ENCODE measurements at regions not wholly inside any gene's neighbourhood (a gene's known extent, or its start where the extent isn't known, plus 50 kb on each side); places are given as distances from the start of the nearest gene placed in this dataset.

GRCh38 chr2:19059076-19059475, 299.3 kb downstream of the OSR1 start:
- Histone ChIP-seq H3K4me2 (ENCODE audit: control insufficient read depth, extremely low read depth, insufficient read depth, low read depth, low read length) (peak overlapping the region; percentile 69), H3K4me1 (ENCODE audit: control insufficient read depth, extremely low read depth, insufficient read depth, low read length) (peaks cover 15% of the 10 kb centered on the region), H4K20me1 (ENCODE audit: control insufficient read depth, extremely low read depth, insufficient read depth, low read length) (no peaks in the 10 kb centered on the region), H3K79me2 (ENCODE audit: control insufficient read depth, insufficient read depth, low read length) (no peaks in the 10 kb centered on the region), H2AFZ (ENCODE audit: control insufficient read depth, low read length) (peak overlapping the region; percentile 75), H3K27ac (ENCODE audit: control insufficient read depth, insufficient read depth, low read length) (peak overlapping the region; percentile 33), H3K4me3 (ENCODE audit: control insufficient read depth in 2 of 3, extremely low read depth in 1 of 3, insufficient read depth in 2 of 3, low read depth in 1 of 3, low read length in 3 of 3) (no peak overlapping the region), H3K27me3 (ENCODE audit: control insufficient read depth, extremely low read depth, insufficient read depth, low read length) (no peaks in the 10 kb centered on the region), H3K36me3 (ENCODE audit: control insufficient read depth in 2 of 2, extremely low read depth in 1 of 2, insufficient read depth in 2 of 2, low read length in 2 of 2) (no peaks in the 10 kb centered on the region), H3K9ac (ENCODE audit: control insufficient read depth, extremely low read depth, insufficient read depth, low read length) (peak overlapping the region; percentile 0), H3K9me1 (ENCODE audit: control insufficient read depth, extremely low read depth, insufficient read depth, low read length) (no peaks in the 10 kb centered on the region), H3K9me3 (ENCODE audit: control insufficient read depth, low read depth, low read length) (no peaks in the 10 kb centered on the region)
- FAIRE-seq (peak; percentile 97), DNase-seq (ENCODE audit: low read depth, low spot score) (peak; percentile 66)
- dilution Hi-C loops (cut with MboI; ENCODE audit: extremely low pct_ligation_motif_present, low sequenced_read_pairs), result no loop called here
- TF ChIP-seq CTCF (optimal IDR thresholded peaks at IDR 0.05 in 1 of 3, IDR thresholded peaks at IDR 0.05 in 1 of 3, conservative IDR thresholded peaks at IDR 0.05 in 1 of 3; ENCODE audit: extremely low read depth in 1 of 3, insufficient read depth in 2 of 3, low read length in 3 of 3), result no peak
- TF ChIP-seq EZH2 (IDR thresholded peaks at IDR 0.05; ENCODE audit: low read length), result no peak

GRCh38 chr2:19051203-19051831, 307.1 kb downstream of the OSR1 start:
- no peak for TF ChIP-seq EZH2 (IDR thresholded peaks at IDR 0.05; ENCODE audit: low read length)
- TF ChIP-seq CTCF (optimal IDR thresholded peaks at IDR 0.05 in 1 of 3, IDR thresholded peaks at IDR 0.05 in 1 of 3, conservative IDR thresholded peaks at IDR 0.05 in 1 of 3; ENCODE audit: extremely low read depth in 1 of 3, insufficient read depth in 2 of 3, low read length in 3 of 3), result no peak
- dilution Hi-C loops (cut with MboI; ENCODE audit: extremely low pct_ligation_motif_present, low sequenced_read_pairs), result no loop called here
- DNase-seq (ENCODE audit: low read depth, low spot score), result no peak
- Histone ChIP-seq H2AFZ (ENCODE audit: control insufficient read depth, low read length) (no peak overlapping the region), H3K27ac (ENCODE audit: control insufficient read depth, insufficient read depth, low read length) (no peak overlapping the region), H3K36me3 (ENCODE audit: control insufficient read depth in 2 of 2, extremely low read depth in 1 of 2, insufficient read depth in 2 of 2, low read length in 2 of 2) (no peaks in the 10 kb centered on the region), H3K9me3 (ENCODE audit: control insufficient read depth, low read depth, low read length) (no peaks in the 10 kb centered on the region), H3K79me2 (ENCODE audit: control insufficient read depth, insufficient read depth, low read length) (no peaks in the 10 kb centered on the region), H3K4me3 (ENCODE audit: control insufficient read depth in 2 of 3, extremely low read depth in 1 of 3, insufficient read depth in 2 of 3, low read depth in 1 of 3, low read length in 3 of 3) (no peak overlapping the region), H3K4me1 (ENCODE audit: control insufficient read depth, extremely low read depth, insufficient read depth, low read length) (no peaks in the 10 kb centered on the region), H3K9ac (ENCODE audit: control insufficient read depth, extremely low read depth, insufficient read depth, low read length) (no peak overlapping the region), H3K9me1 (ENCODE audit: control insufficient read depth, extremely low read depth, insufficient read depth, low read length) (no peaks in the 10 kb centered on the region), H4K20me1 (ENCODE audit: control insufficient read depth, extremely low read depth, insufficient read depth, low read length) (no peaks in the 10 kb centered on the region), H3K27me3 (ENCODE audit: control insufficient read depth, extremely low read depth, insufficient read depth, low read length) (no peaks in the 10 kb centered on the region), H3K4me2 (ENCODE audit: control insufficient read depth, extremely low read depth, insufficient read depth, low read depth, low read length) (no peak overlapping the region)
- no peak for FAIRE-seq

Data from keratinocyte (primary cell).